Caki2 (cell line): ENCODE measurements at regions not wholly inside any gene's neighbourhood (a gene's known extent, or its start where the extent isn't known, plus 50 kb on each side); places are given as distances from the start of the nearest gene placed in this dataset.
"Not testable (repeated sequence)": the region's sequence is repeated elsewhere in the genome, so short reads cannot be mapped to it uniquely, and the experiment has no call there.

Experiments
- DNase-seq: peaks from one replicate; pipeline ENCODE4 v3.0.0-alpha.2; 2015; ENCODE audit warnings: low read depth
- in situ Hi-C: cut with HindIII; loops from 2 replicates; pipeline ENCODE4 v1.10.0; 2016; ENCODE audit warnings: low sequenced_read_pairs, low pct_unique_long_range_greater_than_20kb, mixed read lengths

GRCh38 chr12:95358111-95359083 is 115.6 kb upstream of the METAP2 start:
- in situ Hi-C loops, result no loop called here
- no peak for DNase-seq

GRCh38 chr12:95365912-95366311 is 108.0 kb upstream of the METAP2 start:
- no peak for DNase-seq
- in situ Hi-C loops, result no loop called here

GRCh38 chr12:95368931-95369330 is 105.0 kb upstream of the METAP2 start:
- in situ Hi-C loops, result no loop called here
- no peak for DNase-seq

- DNase-seq, result no peak
- in situ Hi-C loops, result no loop called here
Observed at GRCh38 chr12:95371571-95371970, 102.4 kb upstream of the METAP2 start.

- in situ Hi-C loops, DNase-seq: not testable (repeated sequence)
Observed at GRCh38 chr12:95379481-95379880, 94.5 kb upstream of the METAP2 start.

GRCh38 chr12:95380334-95380733 is 93.6 kb upstream of the METAP2 start:
- DNase-seq, in situ Hi-C loops: not testable (repeated sequence)

- DNase-seq, result no peak
- in situ Hi-C loops, result no loop called here
Observed at GRCh38 chr12:95380997-95381786, 92.8 kb upstream of the METAP2 start.

GRCh38 chr12:95383920-95384319 is 90.0 kb upstream of the METAP2 start:
- in situ Hi-C loops, DNase-seq: not testable (repeated sequence)

GRCh38 chr12:95384785-95385184 is 89.2 kb upstream of the METAP2 start:
- DNase-seq, result no peak
- in situ Hi-C loops, result no loop called here

- in situ Hi-C loops, result no loop called here
- no peak for DNase-seq
Observed at GRCh38 chr12:95385246-95386035, 88.5 kb upstream of the METAP2 start.

GRCh38 chr12:95386051-95386450 is 87.9 kb upstream of the METAP2 start:
- in situ Hi-C loops, result no loop called here
- DNase-seq, result no peak

- in situ Hi-C loops, DNase-seq: not testable (repeated sequence)
Observed at GRCh38 chr12:95388260-95388659, 85.7 kb upstream of the METAP2 start.

GRCh38 chr12:95390192-95390591 is 83.8 kb upstream of the METAP2 start:
- DNase-seq, result no peak
- in situ Hi-C loops, result no loop called here

- no peak for DNase-seq
- in situ Hi-C loops, result no loop called here
Observed at GRCh38 chr12:95390932-95391331, 83.0 kb upstream of the METAP2 start.

GRCh38 chr12:95393191-95393790 is 80.7 kb upstream of the METAP2 start:
- DNase-seq, result no peak
- in situ Hi-C loops, result no loop called here

- no peak for DNase-seq
- in situ Hi-C loops, result no loop called here
Observed at GRCh38 chr12:95395696-95396095, 78.3 kb upstream of the METAP2 start.

GRCh38 chr12:95396849-95397468 is 77.0 kb upstream of the METAP2 start:
- DNase-seq, result no peak
- in situ Hi-C loops, result no loop called here

- no peak for DNase-seq
- in situ Hi-C loops, result no loop called here
Observed at GRCh38 chr12:95397571-95397970, 76.4 kb upstream of the METAP2 start.
